GM18508 (cell line): ENCODE measurements at regions not wholly inside any gene's neighbourhood (a gene's known extent, or its start where the extent isn't known, plus 50 kb on each side); places are given as distances from the start of the nearest gene placed in this dataset.
"Not testable (repeated sequence)": the region's sequence is repeated elsewhere in the genome, so short reads cannot be mapped to it uniquely, and the experiment has no call there.

Source experiments
- ATAC-seq: cut with Tn5 transposase; IDR thresholded peaks from one replicate; pipeline ENCODE4 v1.9.1; 2021; ENCODE audit warnings: moderate number of reproducible peaks; ENCODE audit not compliant: insufficient read depth, unreplicated experiment

- no peak for ATAC-seq
Measured at GRCh38 chr6:77095936-77096627, 367.2 kb downstream of the HTR1B start.

GRCh38 chr6:77094821-77095220 lies 368.5 kb downstream of the HTR1B start:
- no peak for ATAC-seq

- no peak for ATAC-seq
Measured at GRCh38 chr6:77092971-77093370, 370.3 kb downstream of the HTR1B start.

- no peak for ATAC-seq
Measured at GRCh38 chr6:77089776-77090175, 373.5 kb downstream of the HTR1B start.

GRCh38 chr6:77087794-77088318 lies 375.4 kb downstream of the HTR1B start:
- ATAC-seq = not testable (repeated sequence)

GRCh38 chr6:77074037-77074713 lies 389.1 kb downstream of the HTR1B start:
- ATAC-seq = no peak

GRCh38 chr6:77073410-77073760 lies 389.9 kb downstream of the HTR1B start:
- ATAC-seq = no peak

- no peak for ATAC-seq
Measured at GRCh38 chr6:77072694-77073409, 390.4 kb downstream of the HTR1B start.

- no peak for ATAC-seq
Measured at GRCh38 chr6:77063494-77063893, 399.8 kb downstream of the HTR1B start.

- no peak for ATAC-seq
Measured at GRCh38 chr6:77055711-77056110, 407.6 kb downstream of the HTR1B start.

- ATAC-seq = no peak
Measured at GRCh38 chr6:77040568-77041195, 422.6 kb downstream of the HTR1B start.

GRCh38 chr6:77038807-77039206 lies 424.5 kb downstream of the HTR1B start:
- ATAC-seq = no peak

GRCh38 chr6:77037439-77037838 lies 425.9 kb downstream of the HTR1B start:
- ATAC-seq = no peak

- ATAC-seq = no peak
Measured at GRCh38 chr6:77036400-77036799, 426.9 kb downstream of the HTR1B start.

- ATAC-seq = no peak
Measured at GRCh38 chr6:77034161-77034560, 429.1 kb downstream of the HTR1B start.

GRCh38 chr6:77030929-77031674 lies 432.2 kb downstream of the HTR1B start:
- ATAC-seq = no peak

- no peak for ATAC-seq
Measured at GRCh38 chr6:77026341-77026740, 436.9 kb downstream of the HTR1B start.

GRCh38 chr6:77025736-77026223 lies 437.5 kb downstream of the HTR1B start:
- ATAC-seq = no peak

GRCh38 chr6:77021778-77022177 lies 441.5 kb downstream of the HTR1B start:
- ATAC-seq = no peak

- ATAC-seq = no peak
Measured at GRCh38 chr6:77021232-77021631, 442.1 kb downstream of the HTR1B start.
